OCI-LY1 (cell line): ENCODE measurements at regions not wholly inside any gene's neighbourhood (a gene's known extent, or its start where the extent isn't known, plus 50 kb on each side); places are given as distances from the start of the nearest gene placed in this dataset.

Experiments
- H2AFZ ChIP-seq: fragments of 200-600 bp; sonication (generic), shearing (Covaris generic); 2 replicates; pipeline ENCODE4 v1.6.0; 2014; ENCODE audit warnings: antibody characterized with exemption, mild to moderate bottlenecking, low read length
- H3F3A ChIP-seq: fragments of 200-600 bp; sonication (generic), shearing (Covaris generic); 2 replicates; pipeline ENCODE4 v1.6.0; 2014; ENCODE audit warnings: mild to moderate bottlenecking, antibody characterized with exemption, low read length, moderate library complexity; ENCODE audit not compliant: insufficient read depth
- H3K27ac ChIP-seq: fragments of 200-600 bp; sonication (generic); 2 replicates; pipeline ENCODE4 v1.5.1; 2014; ENCODE audit warnings: low read length, mixed run types, mild to moderate bottlenecking, low read depth; ENCODE audit not compliant: poor library complexity, severe bottlenecking
- H3K27me3 ChIP-seq: fragments of 200-600 bp; sonication (generic); 2 replicates; pipeline ENCODE4 v1.6.0; 2014; ENCODE audit warnings: antibody characterized with exemption, mild to moderate bottlenecking, low read length, moderate library complexity; ENCODE audit not compliant: insufficient read depth
- H3K36me3 ChIP-seq: fragments of 200-600 bp; sonication (generic); 2 replicates; pipeline ENCODE4 v1.6.1; 2014; ENCODE audit warnings: mild to moderate bottlenecking, antibody characterized with exemption, low read length, moderate library complexity, mixed read lengths; ENCODE audit not compliant: insufficient read depth
- H3K4me1 ChIP-seq: fragments of 200-600 bp; sonication (generic); 2 replicates; pipeline ENCODE4 v1.5.1; 2014; ENCODE audit warnings: mild to moderate bottlenecking, low read length, moderate library complexity; ENCODE audit not compliant: insufficient read depth, severe bottlenecking
- H3K4me2 ChIP-seq: fragments of 200-600 bp; sonication (generic), shearing (Covaris generic); 2 replicates; pipeline ENCODE4 v1.6.1; 2014; ENCODE audit warnings: low read length
- H3K4me3 ChIP-seq: fragments of 200-600 bp; sonication (generic); 2 replicates; pipeline ENCODE4 v1.5.1; 2014; ENCODE audit warnings: low read length, low read depth, mild to moderate bottlenecking, mixed read lengths; ENCODE audit not compliant: poor library complexity, severe bottlenecking
- H3K79me2 ChIP-seq: fragments of 200-600 bp; shearing (Covaris generic); 2 replicates; pipeline ENCODE4 v1.6.1; 2016; ENCODE audit warnings: mixed run types, low read length, mixed read lengths; ENCODE audit not compliant: insufficient read depth
- H3K9ac ChIP-seq: fragments of 200-600 bp; sonication (generic), shearing (Covaris generic); 2 replicates; pipeline ENCODE4 v1.6.1; 2014; ENCODE audit warnings: mild to moderate bottlenecking, low read length, mixed read lengths
- H3K9me2 ChIP-seq: fragments of 200-600 bp; sonication (generic), shearing (Covaris generic); 2 replicates; pipeline ENCODE4 v1.6.1; 2014; ENCODE audit warnings: low read depth, mild to moderate bottlenecking, low read length, mixed read lengths
- H3K9me3 ChIP-seq: fragments of 200-600 bp; shearing (Covaris generic); 2 replicates; pipeline ENCODE4 v1.6.1; 2014; ENCODE audit warnings: low read length, mixed read lengths
- H4K20me1 ChIP-seq: fragments of 200-600 bp; sonication (generic), shearing (Covaris generic); 2 replicates; pipeline ENCODE4 v1.6.0; 2016; ENCODE audit warnings: mild to moderate bottlenecking, low read length; ENCODE audit not compliant: insufficient read depth
- EZH2 ChIP-seq: fragments of 200-600 bp; sonication (generic), shearing (Covaris generic); IDR thresholded peaks from 2 replicates; pipeline ENCODE4 v1.8.0; 2017; ENCODE audit warnings: borderline replicate concordance, mixed run types, mild to moderate bottlenecking, antibody characterized with exemption, low read length, moderate library complexity, mixed read lengths
- TF ChIP-seq, protein P1 (sequence below): fragments of 200-600 bp; sonication (generic), shearing (Covaris generic); IDR thresholded peaks from 2 replicates; pipeline ENCODE4 v1.5.1; 2017; ENCODE audit warnings: mild to moderate bottlenecking, antibody characterized with exemption, low read length, moderate library complexity, mixed read lengths

DNA sequence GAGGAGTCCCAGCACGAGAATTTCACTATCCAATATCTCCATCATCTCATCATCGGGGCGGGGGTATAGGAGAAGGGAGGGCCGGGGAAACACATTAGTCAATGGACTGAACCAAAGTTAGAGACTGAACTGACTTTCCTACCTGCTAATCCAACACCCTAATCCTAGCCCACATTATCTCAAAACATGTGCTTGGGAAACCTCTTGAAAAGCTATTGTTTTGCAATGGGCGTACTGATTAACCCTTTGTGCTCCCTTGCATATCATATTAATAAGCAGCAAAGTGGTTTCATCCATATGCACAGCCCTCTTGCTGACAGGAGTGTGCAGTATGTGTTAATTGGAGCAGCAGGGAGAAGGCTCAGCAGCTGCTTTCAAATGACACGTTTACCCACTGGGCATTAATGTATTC lies 125.7 kb upstream of the GRIP1 start:
- H4K20me1 ChIP-seq, result no peaks in the 10 kb centered on the region
- H3K9ac ChIP-seq, result no peak overlapping the region
- no peaks in the 10 kb centered on the region for H3K79me2 ChIP-seq
- no peaks in the 10 kb centered on the region for H3K4me1 ChIP-seq
- no peak overlapping the region for H3K4me3 ChIP-seq
- no peak overlapping the region for H3K4me2 ChIP-seq
- H3K9me2 ChIP-seq, result no peaks in the 10 kb centered on the region
- no peak overlapping the region for H2AFZ ChIP-seq
- H3F3A ChIP-seq, result no peaks in the 10 kb centered on the region
- no peak overlapping the region for H3K27ac ChIP-seq
- TF ChIP-seq, protein P1, sequence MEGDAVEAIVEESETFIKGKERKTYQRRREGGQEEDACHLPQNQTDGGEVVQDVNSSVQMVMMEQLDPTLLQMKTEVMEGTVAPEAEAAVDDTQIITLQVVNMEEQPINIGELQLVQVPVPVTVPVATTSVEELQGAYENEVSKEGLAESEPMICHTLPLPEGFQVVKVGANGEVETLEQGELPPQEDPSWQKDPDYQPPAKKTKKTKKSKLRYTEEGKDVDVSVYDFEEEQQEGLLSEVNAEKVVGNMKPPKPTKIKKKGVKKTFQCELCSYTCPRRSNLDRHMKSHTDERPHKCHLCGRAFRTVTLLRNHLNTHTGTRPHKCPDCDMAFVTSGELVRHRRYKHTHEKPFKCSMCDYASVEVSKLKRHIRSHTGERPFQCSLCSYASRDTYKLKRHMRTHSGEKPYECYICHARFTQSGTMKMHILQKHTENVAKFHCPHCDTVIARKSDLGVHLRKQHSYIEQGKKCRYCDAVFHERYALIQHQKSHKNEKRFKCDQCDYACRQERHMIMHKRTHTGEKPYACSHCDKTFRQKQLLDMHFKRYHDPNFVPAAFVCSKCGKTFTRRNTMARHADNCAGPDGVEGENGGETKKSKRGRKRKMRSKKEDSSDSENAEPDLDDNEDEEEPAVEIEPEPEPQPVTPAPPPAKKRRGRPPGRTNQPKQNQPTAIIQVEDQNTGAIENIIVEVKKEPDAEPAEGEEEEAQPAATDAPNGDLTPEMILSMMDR, result no peak
- TF ChIP-seq EZH2, result no peak
- H3K9me3 ChIP-seq, result no peaks in the 10 kb centered on the region
- no peaks in the 10 kb centered on the region for H3K27me3 ChIP-seq
- H3K36me3 ChIP-seq, result no peaks in the 10 kb centered on the region

DNA sequence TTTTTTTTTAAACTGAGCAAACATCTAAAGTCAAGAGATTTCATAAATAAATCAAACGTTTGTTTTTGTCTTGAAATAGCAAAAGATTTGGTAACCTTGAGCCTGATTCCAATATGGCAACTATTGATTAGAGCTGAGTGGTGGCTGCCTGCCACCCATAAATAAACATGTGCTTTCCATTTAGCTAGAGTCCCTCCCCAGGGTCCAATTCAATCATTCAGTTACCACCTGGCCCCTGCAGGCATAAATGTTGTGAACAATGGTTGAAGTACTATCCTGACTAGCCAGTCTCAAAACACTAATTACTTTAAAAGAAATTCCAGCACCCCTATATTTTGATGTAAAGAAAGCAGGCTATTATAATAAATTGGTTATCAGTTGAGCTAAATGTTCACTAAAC lies 129.7 kb upstream of the GRIP1 start:
- Histone ChIP-seq H3K27me3 (no peaks in the 10 kb centered on the region), H3K27ac (no peak overlapping the region), H3K4me2 (no peak overlapping the region), H3K79me2 (no peaks in the 10 kb centered on the region), H3K4me1 (no peaks in the 10 kb centered on the region), H2AFZ (no peak overlapping the region), H3K9me2 (no peaks in the 10 kb centered on the region), H3K9me3 (no peaks in the 10 kb centered on the region), H3F3A (no peaks in the 10 kb centered on the region), H3K9ac (no peak overlapping the region), H4K20me1 (no peaks in the 10 kb centered on the region), H3K36me3 (no peaks in the 10 kb centered on the region), H3K4me3 (no peak overlapping the region)
- TF ChIP-seq EZH2, result no peak
- TF ChIP-seq, protein P1, result no peak

DNA sequence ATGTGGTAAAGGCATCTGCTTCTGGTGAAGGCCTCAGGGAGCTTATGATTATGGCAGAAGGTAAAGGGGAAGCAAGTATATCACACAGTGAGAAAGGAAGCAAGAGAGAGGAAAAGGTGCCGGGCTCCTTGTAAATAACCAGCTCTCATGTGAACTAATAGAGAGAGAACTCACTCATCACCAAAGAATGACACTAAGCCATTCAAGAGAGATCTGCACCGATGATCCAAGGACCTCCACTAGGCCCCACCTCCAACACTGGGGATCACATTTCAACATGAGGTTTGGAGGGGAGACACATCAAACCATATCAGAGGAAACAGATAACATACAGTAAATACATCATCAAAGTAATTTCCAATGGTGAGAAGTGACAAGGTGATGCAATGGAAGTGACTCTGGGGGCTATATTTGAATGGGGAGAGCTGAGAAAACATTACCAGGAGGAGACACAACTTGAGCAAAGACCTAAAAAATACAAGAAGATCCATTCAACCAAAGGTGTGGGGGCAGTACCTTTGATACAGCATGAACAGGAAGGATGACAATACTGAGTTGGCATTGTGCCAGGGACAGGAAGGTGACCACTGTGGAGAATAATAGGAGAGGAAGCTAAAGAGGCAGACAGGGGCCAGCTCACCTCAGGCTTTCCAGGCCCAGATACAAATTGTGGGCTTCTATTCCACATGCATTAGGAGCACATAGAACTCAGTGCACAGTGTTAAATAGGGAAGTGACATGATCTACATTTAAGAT lies 134.4 kb upstream of the GRIP1 start:
- H3K27me3 ChIP-seq, result no peaks in the 10 kb centered on the region
- no peak overlapping the region for H3K4me2 ChIP-seq
- no peaks in the 10 kb centered on the region for H3K9me2 ChIP-seq
- no peak overlapping the region for H3K9ac ChIP-seq
- no peak overlapping the region for H2AFZ ChIP-seq
- no peaks in the 10 kb centered on the region for H3F3A ChIP-seq
- no peaks in the 10 kb centered on the region for H3K9me3 ChIP-seq
- no peak overlapping the region for H3K27ac ChIP-seq
- H4K20me1 ChIP-seq, result no peaks in the 10 kb centered on the region
- no peaks in the 10 kb centered on the region for H3K79me2 ChIP-seq
- H3K4me3 ChIP-seq, result no peak overlapping the region
- no peaks in the 10 kb centered on the region for H3K4me1 ChIP-seq
- TF ChIP-seq, protein P1, result no peak
- no peak for TF ChIP-seq EZH2
- H3K36me3 ChIP-seq, result no peaks in the 10 kb centered on the region
